Naive thymus-derived CD4-positive, alpha-beta T cell (primary cell): ENCODE measurements at regions not wholly inside any gene's neighbourhood (a gene's known extent, or its start where the extent isn't known, plus 50 kb on each side); places are given as distances from the start of the nearest gene placed in this dataset.
A peak's percentile ranks its signal among the peaks of the same experiment; 100 is the strongest.

Experiments
- ATAC-seq: fragments of 150-1000 bp; cut with Tn5 transposase; 2 replicates; pipeline ENCODE4 v1.10.0; 2021; ENCODE audit warnings: mild to moderate bottlenecking, moderate library complexity
- CTCF ChIA-PET: fragments of 350-600 bp; sonication (Branson Sonifier 250); formaldehyde crosslinking; loops from one replicate; lab custom pipeline; 2021; ENCODE audit warnings: antibody characterized with exemption; lab: Charles Lee
- POLR2A ChIA-PET: fragments of 350-600 bp; sonication (Branson Sonifier 250); formaldehyde crosslinking; loops from one replicate; lab custom pipeline; 2021; ENCODE audit warnings: antibody characterized with exemption, inconsistent platforms; lab: Charles Lee
- DNase-seq, 9 donors: peaks; one replicate each; pipeline versions ENCODE4 v3.0.0 to v3.0.0-alpha.2; 2020 to 2022; ENCODE audit warnings: mixed read lengths in 1 of 9
- H3K27ac ChIP-seq: one replicate; pipeline ENCODE4 v1.7.0; 2013; ENCODE audit warnings: mild to moderate bottlenecking, low read depth, low read length, moderate library complexity
- H3K27me3 ChIP-seq, 2 donors: one replicate each; pipeline ENCODE4 v1.7.0; 2013; ENCODE audit warnings: low read length in 2 of 2, mild to moderate bottlenecking in 2 of 2, moderate library complexity in 2 of 2; ENCODE audit not compliant: control insufficient read depth in 2 of 2, insufficient read depth in 2 of 2
- H3K36me3 ChIP-seq, 3 experiments: 1 replicate in 2 of 3; 2 replicates in 1 of 3; pipeline ENCODE4 v1.7.0; 2013; ENCODE audit warnings: low read length in 3 of 3, mild to moderate bottlenecking in 3 of 3, moderate library complexity in 1 of 3; ENCODE audit not compliant: insufficient read depth in 3 of 3, control insufficient read depth in 2 of 3
- H3K4me1 ChIP-seq, 2 donors: one replicate each; pipeline ENCODE4 v1.7.0; 2013; ENCODE audit warnings: low read length in 2 of 2, mild to moderate bottlenecking in 2 of 2, moderate library complexity in 1 of 2; ENCODE audit not compliant: control insufficient read depth in 2 of 2, insufficient read depth in 2 of 2
- H3K4me3 ChIP-seq: 2 replicates; pipeline ENCODE4 v1.7.0; 2013; ENCODE audit warnings: mild to moderate bottlenecking, low read length
- H3K9me3 ChIP-seq, 3 experiments: 1 replicate in 2 of 3; 2 replicates in 1 of 3; pipeline ENCODE4 v1.7.0; 2013; ENCODE audit warnings: low read length in 3 of 3; ENCODE audit not compliant: control insufficient read depth in 2 of 3
- H3K27ac Mint-ChIP-seq, 9 donors: one replicate each; pipeline ENCODE4 v1.8.0; 2020 to 2022; ENCODE audit warnings: mixed read lengths in 9 of 9, mild to moderate bottlenecking in 8 of 9, moderate library complexity in 5 of 9, inconsistent platforms in 2 of 9
- H3K27me3 Mint-ChIP-seq, 5 donors: one replicate each; pipeline ENCODE4 v1.8.0; 2021 to 2022; ENCODE audit warnings: mixed read lengths in 5 of 5, mild to moderate bottlenecking in 1 of 5
- H3K36me3 Mint-ChIP-seq, 5 donors: one replicate each; pipeline ENCODE4 v1.8.0; 2020 to 2022; ENCODE audit warnings: mixed read lengths in 5 of 5, mild to moderate bottlenecking in 3 of 5, inconsistent platforms in 1 of 5
- H3K4me1 Mint-ChIP-seq, 7 donors: one replicate each; pipeline ENCODE4 v1.8.0; 2020 to 2022; ENCODE audit warnings: mixed read lengths in 7 of 7, mild to moderate bottlenecking in 3 of 7, inconsistent platforms in 1 of 7
- H3K4me3 Mint-ChIP-seq, 10 donors: one replicate each; pipeline ENCODE4 v1.8.0; 2020 to 2022; ENCODE audit warnings: mild to moderate bottlenecking in 10 of 10, mixed read lengths in 10 of 10, moderate library complexity in 6 of 10, inconsistent platforms in 2 of 10
- H3K9me3 Mint-ChIP-seq, 11 donors: one replicate each; pipeline ENCODE4 v1.8.0; 2020 to 2022; ENCODE audit warnings: mixed read lengths in 11 of 11, mild to moderate bottlenecking in 4 of 11, inconsistent platforms in 1 of 11, moderate library complexity in 1 of 11
- intact Hi-C, 2 donors: fragments of 100-400 bp; cut with micrococcal nuclease; formaldehyde crosslinking; loops; one replicate each; pipeline ENCODE4 v1.15.1; 2023

DNA sequence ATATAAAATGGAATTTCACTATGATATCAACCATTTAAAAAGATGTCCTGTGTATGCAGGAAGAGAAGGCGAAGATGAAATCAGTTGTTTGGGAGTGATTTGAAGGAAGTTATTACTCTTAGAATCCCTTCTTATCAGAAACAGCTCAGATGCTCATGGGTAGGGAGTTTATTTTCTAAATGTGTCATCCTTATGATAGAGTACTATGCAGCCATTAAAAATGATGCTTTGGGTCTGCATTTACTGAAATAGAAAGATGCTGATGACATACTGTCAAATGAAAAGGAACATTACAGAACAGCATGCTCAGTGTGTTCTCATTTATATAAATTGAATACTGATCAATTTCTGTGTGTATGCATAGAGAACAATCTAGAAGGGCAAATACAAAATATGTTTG is 69.8 kb upstream of the MED13L start:
- Mint-ChIP-seq H3K4me3 (no peak overlapping the region), H3K27ac (no peak overlapping the region), H3K4me1 (peaks cover 0 to 5% (median 0%) of the 10 kb centered on the region in 7 donors), H3K27me3 (peaks cover 0 to 12% (median 0%) of the 10 kb centered on the region in 5 donors), H3K36me3 (peaks cover 0 to 3% (median 0%) of the 10 kb centered on the region in 5 donors), H3K9me3 (peaks cover 0 to 5% (median 0%) of the 10 kb centered on the region in 11 donors)
- Histone ChIP-seq H3K27ac (no peak overlapping the region), H3K27me3 (no peaks in the 10 kb centered on the region), H3K36me3 (no peaks in the 10 kb centered on the region), H3K9me3 (no peaks in the 10 kb centered on the region), H3K4me3 (no peak overlapping the region), H3K4me1 (no peaks in the 10 kb centered on the region)
- DNase-seq: no peak
- intact Hi-C loops: no loop called here
- ChIA-PET POLR2A (no interaction called here), CTCF (no interaction called here)
- ATAC-seq: no peak

DNA sequence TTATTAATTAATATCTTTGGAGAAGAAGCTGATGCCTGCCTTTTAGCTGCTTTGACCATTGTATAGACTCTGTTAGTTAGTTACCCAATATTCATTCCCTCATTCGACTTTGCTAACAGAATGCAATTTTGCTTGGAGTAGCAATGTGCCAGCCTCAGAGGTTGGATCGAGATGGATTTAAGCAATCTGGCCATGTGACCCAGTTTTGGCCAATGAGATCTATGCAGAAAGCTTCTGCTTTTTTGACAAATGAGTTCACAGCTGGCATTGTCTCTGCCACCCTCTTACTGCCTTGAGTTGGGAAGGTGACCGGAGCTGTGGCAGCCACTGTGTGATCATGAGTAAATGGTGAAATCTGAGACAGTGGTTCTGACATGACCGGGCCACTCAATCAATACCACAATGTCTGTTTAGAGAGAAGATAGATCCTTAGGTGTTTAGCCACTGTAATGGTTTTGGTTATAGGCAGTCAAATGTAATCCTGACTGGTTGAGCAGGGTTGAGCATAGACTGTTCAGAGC is 74.9 kb upstream of the MED13L start:
- no peaks in the 10 kb centered on the region for H3K36me3 ChIP-seq
- ATAC-seq (no peak), DNase-seq (no peak)
- ChIA-PET CTCF (no interaction called here), POLR2A (no interaction called here)
- intact Hi-C loops: no loop called here
- no peak overlapping the region for H3K4me3 ChIP-seq
- H3K27ac ChIP-seq: no peak overlapping the region
- no peaks in the 10 kb centered on the region for H3K4me1 ChIP-seq
- Mint-ChIP-seq H3K27me3 (peaks cover 0 to 4% (median 0%) of the 10 kb centered on the region in 5 donors), H3K4me1 (peaks cover 0 to 11% (median 0%) of the 10 kb centered on the region in 7 donors), H3K9me3 (peaks cover 0 to 5% (median 0%) of the 10 kb centered on the region in 11 donors), H3K4me3 (no peak overlapping the region), H3K27ac (no peak overlapping the region), H3K36me3 (peaks cover 0 to 3% (median 0%) of the 10 kb centered on the region in 5 donors)
- H3K9me3 ChIP-seq: no peaks in the 10 kb centered on the region
- H3K27me3 ChIP-seq: no peaks in the 10 kb centered on the region

GRCh38 chr12:116353958-116354357 is 76.5 kb upstream of the MED13L start:
- H3K36me3 Mint-ChIP-seq: peaks cover 0 to 3% (median 0%) of the 10 kb centered on the region in 5 donors
- peaks cover 0 to 4% (median 0%) of the 10 kb centered on the region in 5 donors for H3K27me3 Mint-ChIP-seq
- H3K4me1 ChIP-seq: peaks cover 0 to 4% of the 10 kb centered on the region in 2 donors
- ATAC-seq: no peak
- no peak overlapping the region for H3K4me3 ChIP-seq
- peaks cover 0 to 5% (median 0%) of the 10 kb centered on the region in 11 donors for H3K9me3 Mint-ChIP-seq
- no peaks in the 10 kb centered on the region for H3K27me3 ChIP-seq
- no peaks in the 10 kb centered on the region for H3K9me3 ChIP-seq
- H3K4me3 Mint-ChIP-seq: no peak overlapping the region
- no peak overlapping the region for H3K27ac ChIP-seq
- ChIA-PET POLR2A (no interaction called here), CTCF (no interaction called here)
- no peak for DNase-seq
- H3K36me3 ChIP-seq: no peaks in the 10 kb centered on the region
- H3K4me1 Mint-ChIP-seq: peaks cover 6 to 17% (median 8%) of the 10 kb centered on the region in 7 donors
- peak overlapping the region in 1 of 9 donors; percentile 29 for H3K27ac Mint-ChIP-seq
- intact Hi-C loops: no loop called here

GRCh38 chr12:116354534-116354933 is 77.0 kb upstream of the MED13L start:
- no peak overlapping the region for H3K27ac Mint-ChIP-seq
- POLR2A ChIA-PET: no interaction called here

DNA sequence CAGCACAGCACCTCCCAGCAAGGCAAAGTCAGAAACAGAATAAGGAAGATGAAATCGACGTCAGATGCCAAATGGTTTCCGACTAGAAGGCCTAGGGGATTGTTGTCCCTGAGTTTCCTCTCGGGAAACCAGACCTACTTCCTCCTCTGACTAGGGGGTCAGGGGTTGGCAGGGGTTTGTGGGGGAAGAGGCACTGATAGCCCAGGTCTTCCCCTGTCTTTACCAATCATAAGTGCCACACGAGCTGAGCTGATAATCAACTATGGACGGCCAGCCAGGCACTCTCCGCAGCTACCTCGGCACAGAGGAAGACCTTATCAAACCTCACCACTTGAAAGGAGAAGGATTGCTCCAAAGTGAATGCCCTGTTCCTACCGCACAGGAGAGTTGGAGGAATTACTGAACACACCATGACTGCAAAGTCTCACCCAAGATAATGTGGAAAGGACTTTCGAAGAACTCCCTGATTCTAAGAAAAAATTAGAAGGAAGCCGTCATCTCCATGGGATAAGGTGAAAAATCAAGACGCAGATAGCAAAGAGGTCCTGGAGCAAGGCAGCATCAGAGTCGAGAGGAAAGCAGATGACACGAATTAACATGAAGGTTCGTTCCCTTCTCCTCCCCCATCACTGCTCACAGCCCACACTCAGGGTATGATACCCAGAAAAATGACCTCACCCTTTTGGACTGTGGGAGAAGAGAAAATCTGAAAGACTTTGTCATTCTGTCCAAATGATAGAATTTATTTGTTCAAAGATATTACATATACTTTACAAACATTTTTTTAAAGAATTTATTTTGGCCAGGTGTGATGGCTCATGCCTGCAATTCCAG is 77.7 kb upstream of the MED13L start:
- Histone ChIP-seq H3K9me3 (no peaks in the 10 kb centered on the region), H3K4me1 (peaks cover 7 to 11% of the 10 kb centered on the region in 2 donors), H3K36me3 (no peaks in the 10 kb centered on the region), H3K4me3 (no peak overlapping the region), H3K27ac (no peak overlapping the region), H3K27me3 (no peaks in the 10 kb centered on the region)
- ATAC-seq (no peak), DNase-seq (no peak)
- Mint-ChIP-seq H3K27me3 (peaks cover 0 to 2% (median 0%) of the 10 kb centered on the region in 5 donors), H3K27ac (no peak overlapping the region), H3K4me3 (no peak overlapping the region), H3K9me3 (peaks cover 0 to 5% (median 0%) of the 10 kb centered on the region in 11 donors), H3K36me3 (peaks cover 0 to 2% (median 0%) of the 10 kb centered on the region in 5 donors), H3K4me1 (peaks cover 14 to 26% (median 18%) of the 10 kb centered on the region in 7 donors)
- intact Hi-C loops: loop anchor here (5.0 kb wide), 2 partner anchors 33 to 202 kb away; partner anchors contain the start of gene MAP1LC3B2 (in 1 of the 2)
- ChIA-PET CTCF (no interaction called here), POLR2A (no interaction called here)

More at GRCh38 chr12:116354534-116354933, 77.0 kb upstream of the MED13L start:
- H3K27ac ChIP-seq: no peak overlapping the region
- H3K4me3 Mint-ChIP-seq: no peak overlapping the region
- H3K36me3 ChIP-seq: no peaks in the 10 kb centered on the region
- no peaks in the 10 kb centered on the region for H3K9me3 ChIP-seq
- H3K27me3 ChIP-seq: no peaks in the 10 kb centered on the region
- CTCF ChIA-PET: no interaction called here
- H3K9me3 Mint-ChIP-seq: peaks cover 0 to 5% (median 0%) of the 10 kb centered on the region in 11 donors
- peaks cover 11 to 22% (median 14%) of the 10 kb centered on the region in 7 donors for H3K4me1 Mint-ChIP-seq
- H3K36me3 Mint-ChIP-seq: peaks cover 0 to 3% (median 0%) of the 10 kb centered on the region in 5 donors
- DNase-seq (no peak), ATAC-seq (no peak)
- intact Hi-C loops: no loop called here
- peaks cover 3 to 8% of the 10 kb centered on the region in 2 donors for H3K4me1 ChIP-seq
- H3K27me3 Mint-ChIP-seq: peaks cover 0 to 4% (median 0%) of the 10 kb centered on the region in 5 donors
- H3K4me3 ChIP-seq: no peak overlapping the region

DNA sequence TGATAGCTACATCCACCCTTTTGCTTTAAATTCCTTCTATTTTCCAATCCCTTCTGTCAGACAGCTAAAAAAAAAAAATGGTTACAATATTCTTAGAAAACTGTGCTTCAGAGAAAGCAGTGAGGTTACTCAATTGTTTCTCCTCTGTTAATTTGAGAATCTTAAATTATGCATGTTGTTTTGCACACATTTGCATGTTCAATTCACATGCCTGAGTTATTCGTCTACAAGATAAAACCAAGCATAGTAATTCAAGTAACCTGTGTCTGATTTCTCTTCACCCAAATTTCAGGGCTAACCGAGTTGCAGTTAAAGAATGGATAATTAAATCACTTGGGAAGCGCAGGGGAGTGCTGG is 81.0 kb upstream of the MED13L start:
- H3K27ac ChIP-seq: no peak overlapping the region
- Mint-ChIP-seq H3K9me3 (peaks cover 0 to 5% (median 0%) of the 10 kb centered on the region in 11 donors), H3K27me3 (no peaks in the 10 kb centered on the region), H3K36me3 (peaks cover 0 to 2% (median 0%) of the 10 kb centered on the region in 5 donors), H3K27ac (peak overlapping the region in 8 of 9 donors; percentile 75 to 90 (median 87)), H3K4me1 (peaks cover 21 to 43% (median 31%) of the 10 kb centered on the region in 7 donors), H3K4me3 (peak overlapping the region; percentile 24 to 88 (median 80))
- H3K36me3 ChIP-seq: no peaks in the 10 kb centered on the region
- H3K9me3 ChIP-seq: no peaks in the 10 kb centered on the region
- H3K27me3 ChIP-seq: no peaks in the 10 kb centered on the region
- peaks cover 15 to 27% of the 10 kb centered on the region in 2 donors for H3K4me1 ChIP-seq
- DNase-seq (peak in 2 of 9 donors; percentile 2 to 15), ATAC-seq (no peak)
- no peak overlapping the region for H3K4me3 ChIP-seq
- POLR2A ChIA-PET: no interaction called here
- CTCF ChIA-PET: interaction anchor here (0.6 kb wide), 1 partner anchor 80 kb away, joined by 3 read pairs; no protein-coding TSS in a partner anchor
- intact Hi-C loops: loop anchor here (5.0 kb wide), 2 partner anchors 36 to 199 kb away; partner anchors contain the start of gene MAP1LC3B2 (in 1 of the 2)
